ENCODE measurements at regions not wholly inside any gene's neighbourhood (a gene's known extent, or its start where the extent isn't known, plus 50 kb on each side); places are given as distances from the start of the nearest gene placed in this dataset.

GRCh38 chr14:84882830-84883229 is 647.1 kb upstream of the FLRT2 start:
- intact Hi-C loops (cut with micrococcal nuclease) = no loop called here
- POLR2A ChIA-PET = no interaction called here
- dilution Hi-C loops (cut with MboI; ENCODE audit: extremely low pct_ligation_motif_present, low sequenced_read_pairs) = no loop called here

DNA sequence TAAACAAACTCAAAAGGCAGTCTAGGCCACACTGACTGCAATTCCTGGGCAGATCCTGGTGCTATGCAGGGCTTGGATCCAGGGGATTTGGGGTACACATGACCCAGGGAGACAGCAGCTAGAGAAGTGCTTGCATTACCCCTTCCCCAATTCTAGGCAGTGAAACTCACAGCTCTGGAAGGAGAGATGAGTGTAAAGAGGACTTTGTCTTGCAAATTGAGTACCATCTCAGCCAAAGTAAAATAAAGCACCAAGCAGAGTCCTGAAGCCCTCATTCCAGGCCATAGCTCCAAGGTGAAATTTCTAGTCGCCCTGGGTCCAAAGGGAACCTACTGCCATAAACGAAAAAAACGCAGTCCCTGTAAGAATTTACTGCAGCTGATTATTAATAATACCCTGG is 644.9 kb upstream of the FLRT2 start:
- dilution Hi-C loops (cut with MboI; ENCODE audit: extremely low pct_ligation_motif_present, low sequenced_read_pairs) = no loop called here
- H2AFZ ChIP-seq (ENCODE audit: low read depth, low read length) = no peak overlapping the region
- H3K9me3 ChIP-seq (replicated peaks; ENCODE audit: control insufficient read depth, insufficient read depth, low read length) = no peaks in the 10 kb centered on the region
- FAIRE-seq (no peak), DNase-seq (ENCODE audit: low read depth, low spot score) (no peak)
- no peak overlapping the region for H3K27ac ChIP-seq (ENCODE audit: insufficient read depth, low read depth, low read length)
- H3K4me1 ChIP-seq (ENCODE audit: control insufficient read depth, extremely low read depth, insufficient read depth, low read length) = no peaks in the 10 kb centered on the region
- H4K20me1 ChIP-seq (replicated peaks; ENCODE audit: control insufficient read depth, extremely low read depth, insufficient read depth, low read length) = no peaks in the 10 kb centered on the region
- no peaks in the 10 kb centered on the region for H3K79me2 ChIP-seq (ENCODE audit: control insufficient read depth, insufficient read depth, low read length)
- no peak overlapping the region for H3K4me3 ChIP-seq (replicated peaks in 1 of 3; ENCODE audit: insufficient read depth in 1 of 3, low read depth in 1 of 3, low read length in 3 of 3)
- no TSS peak for BruUV-seq (replicated peaks)
- H3K4me2 ChIP-seq (ENCODE audit: insufficient read depth, low read length) = no peak overlapping the region
- no peak overlapping the region for H3K9ac ChIP-seq (replicated peaks; ENCODE audit: extremely low read depth, insufficient read depth, low read length)
- intact Hi-C loops (cut with micrococcal nuclease) = no loop called here
- ChIA-PET CTCF (no interaction called here), POLR2A (no interaction called here)
- no peaks in the 10 kb centered on the region for H3K27me3 ChIP-seq (ENCODE audit: control insufficient read depth in 2 of 2, insufficient read depth in 2 of 2, low read length in 2 of 2)
- TF ChIP-seq FOS (IDR thresholded peaks at IDR 0.05; ENCODE audit: borderline replicate concordance, insufficient read depth, low read length) = no peak
- no peak for TF ChIP-seq EZH2 (IDR thresholded peaks at IDR 0.05; ENCODE audit: borderline replicate concordance, low read depth, low read length, severe bottlenecking)
- no peak for TF ChIP-seq JUN (IDR thresholded peaks at IDR 0.05; ENCODE audit: borderline replicate concordance, insufficient read depth, insufficient read length, low read depth)
- TF ChIP-seq, protein P1, sequence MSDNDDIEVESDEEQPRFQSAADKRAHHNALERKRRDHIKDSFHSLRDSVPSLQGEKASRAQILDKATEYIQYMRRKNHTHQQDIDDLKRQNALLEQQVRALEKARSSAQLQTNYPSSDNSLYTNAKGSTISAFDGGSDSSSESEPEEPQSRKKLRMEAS (IDR thresholded peaks at IDR 0.05; ENCODE audit: insufficient read depth, insufficient read length) = no peak
- TF ChIP-seq GATA2 (IDR thresholded peaks at IDR 0.05; ENCODE audit: insufficient read depth, insufficient read length, low read depth, low read length) = no peak
- TF ChIP-seq, protein P2, sequence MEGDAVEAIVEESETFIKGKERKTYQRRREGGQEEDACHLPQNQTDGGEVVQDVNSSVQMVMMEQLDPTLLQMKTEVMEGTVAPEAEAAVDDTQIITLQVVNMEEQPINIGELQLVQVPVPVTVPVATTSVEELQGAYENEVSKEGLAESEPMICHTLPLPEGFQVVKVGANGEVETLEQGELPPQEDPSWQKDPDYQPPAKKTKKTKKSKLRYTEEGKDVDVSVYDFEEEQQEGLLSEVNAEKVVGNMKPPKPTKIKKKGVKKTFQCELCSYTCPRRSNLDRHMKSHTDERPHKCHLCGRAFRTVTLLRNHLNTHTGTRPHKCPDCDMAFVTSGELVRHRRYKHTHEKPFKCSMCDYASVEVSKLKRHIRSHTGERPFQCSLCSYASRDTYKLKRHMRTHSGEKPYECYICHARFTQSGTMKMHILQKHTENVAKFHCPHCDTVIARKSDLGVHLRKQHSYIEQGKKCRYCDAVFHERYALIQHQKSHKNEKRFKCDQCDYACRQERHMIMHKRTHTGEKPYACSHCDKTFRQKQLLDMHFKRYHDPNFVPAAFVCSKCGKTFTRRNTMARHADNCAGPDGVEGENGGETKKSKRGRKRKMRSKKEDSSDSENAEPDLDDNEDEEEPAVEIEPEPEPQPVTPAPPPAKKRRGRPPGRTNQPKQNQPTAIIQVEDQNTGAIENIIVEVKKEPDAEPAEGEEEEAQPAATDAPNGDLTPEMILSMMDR (IDR thresholded peaks at IDR 0.05; ENCODE audit: extremely low read depth in 1 of 2, insufficient read depth in 1 of 2, low read depth in 1 of 2, low read length in 2 of 2) = no peak
- no peak for TF ChIP-seq MYC (IDR thresholded peaks at IDR 0.05; ENCODE audit: low read depth, low read length)
- no peak for TF ChIP-seq POLR2AphosphoS5 (IDR thresholded peaks at IDR 0.05; ENCODE audit: insufficient read depth, low read depth, low read length)
- no peak for TF ChIP-seq POLR2A (IDR thresholded peaks at IDR 0.05; ENCODE audit: low read depth, low read length)
- no peaks in the 10 kb centered on the region for H3K9me1 ChIP-seq (replicated peaks; ENCODE audit: control insufficient read depth, extremely low read depth, insufficient read depth, low read length)
- H3K36me3 ChIP-seq (ENCODE audit: control insufficient read depth in 2 of 2, extremely low read depth in 1 of 2, insufficient read depth in 2 of 2, low read length in 2 of 2) = no peaks in the 10 kb centered on the region

More at GRCh38 chr14:84882830-84883229, 647.1 kb upstream of the FLRT2 start:
- H3K4me3 ChIP-seq (replicated peaks in 1 of 3; ENCODE audit: insufficient read depth in 1 of 3, low read depth in 1 of 3, low read length in 3 of 3) = no peak overlapping the region
- H3K9me3 ChIP-seq (replicated peaks; ENCODE audit: control insufficient read depth, insufficient read depth, low read length) = no peaks in the 10 kb centered on the region
- no peak for DNase-seq (ENCODE audit: low read depth, low spot score)
- no peaks in the 10 kb centered on the region for H3K9me1 ChIP-seq (replicated peaks; ENCODE audit: control insufficient read depth, extremely low read depth, insufficient read depth, low read length)
- TF ChIP-seq, protein P1 (IDR thresholded peaks at IDR 0.05; ENCODE audit: insufficient read depth, insufficient read length) = no peak
- TF ChIP-seq FOS (IDR thresholded peaks at IDR 0.05; ENCODE audit: borderline replicate concordance, insufficient read depth, low read length) = no peak
- no peak for TF ChIP-seq POLR2AphosphoS5 (IDR thresholded peaks at IDR 0.05; ENCODE audit: insufficient read depth, low read depth, low read length)
- H3K36me3 ChIP-seq (ENCODE audit: control insufficient read depth in 2 of 2, extremely low read depth in 1 of 2, insufficient read depth in 2 of 2, low read length in 2 of 2) = no peaks in the 10 kb centered on the region
- no peak overlapping the region for H2AFZ ChIP-seq (ENCODE audit: low read depth, low read length)
- no peaks in the 10 kb centered on the region for H3K27me3 ChIP-seq (ENCODE audit: control insufficient read depth in 2 of 2, insufficient read depth in 2 of 2, low read length in 2 of 2)
- no peak overlapping the region for H3K4me2 ChIP-seq (ENCODE audit: insufficient read depth, low read length)
- no peak for FAIRE-seq
- no peak overlapping the region for H3K9ac ChIP-seq (replicated peaks; ENCODE audit: extremely low read depth, insufficient read depth, low read length)
- no peak overlapping the region for H3K27ac ChIP-seq (ENCODE audit: insufficient read depth, low read depth, low read length)
- H3K4me1 ChIP-seq (ENCODE audit: control insufficient read depth, extremely low read depth, insufficient read depth, low read length) = no peaks in the 10 kb centered on the region
- no peaks in the 10 kb centered on the region for H4K20me1 ChIP-seq (replicated peaks; ENCODE audit: control insufficient read depth, extremely low read depth, insufficient read depth, low read length)
- BruUV-seq (replicated peaks) = no TSS peak
- no peaks in the 10 kb centered on the region for H3K79me2 ChIP-seq (ENCODE audit: control insufficient read depth, insufficient read depth, low read length)
- CTCF ChIA-PET = interaction anchor here (2.5 kb wide), 1 partner anchor 10 kb away, joined by 7 read pairs; no protein-coding TSS in a partner anchor
